Spleen (tissue), 7 donors: ENCODE measurements at regions not wholly inside any gene's neighbourhood (a gene's known extent, or its start where the extent isn't known, plus 50 kb on each side); places are given as distances from the start of the nearest gene placed in this dataset.
A peak's percentile ranks its signal among the peaks of the same experiment; 100 is the strongest.

ENCODE experiments used
- CTCF ChIP-seq, 11 experiments: fragments of 200-600 bp in 7 of 11; fragments of 450-650 bp in 4 of 11; sonication (generic) in 4 of 11; IDR thresholded peaks in 8 of 11; conservative IDR thresholded peaks in 3 of 11; 1 replicate in 7 of 11; 2 replicates in 4 of 11; pipeline versions ENCODE4 v1.4.0 to v1.8.0; 2016 to 2021; ENCODE audit warnings: antibody characterized with exemption in 11 of 11, inconsistent platforms in 4 of 11, mild to moderate bottlenecking in 1 of 11
- POLR2A ChIP-seq, 3 donors: fragments of 450-650 bp; IDR thresholded peaks; one replicate each; pipeline ENCODE4 v1.5.1; 2017; ENCODE audit warnings: antibody characterized with exemption in 3 of 3, mild to moderate bottlenecking in 1 of 3
- POLR2AphosphoS5 ChIP-seq, 3 donors: sonication (generic); formaldehyde crosslinking; IDR thresholded peaks; one replicate each; pipeline ENCODE4 v1.5.1; 2017; ENCODE audit warnings: antibody characterized with exemption in 3 of 3
- donor health status: DM: no; HTN: no; CAD: no; lungs with moderate emphysema.
- donor health status: DM: no; HTN: no; CAD: no.
- donor health status: DM: no; HTN: no; CAD: no.

- TF ChIP-seq CTCF (IDR thresholded peaks at IDR 0.05 in 8 of 11, conservative IDR thresholded peaks at IDR 0.05 in 3 of 11) (no peak), POLR2A (IDR thresholded peaks at IDR 0.05) (no peak), POLR2AphosphoS5 (IDR thresholded peaks at IDR 0.05) (peak in 2 of 3 donors; percentile 7 to 56)
Observed at GRCh38 chr2:240371129-240372000, 64.1 kb upstream of the GPC1 start.
